ENCODE measurements at regions not wholly inside any gene's neighbourhood (a gene's known extent, or its start where the extent isn't known, plus 50 kb on each side); places are given as distances from the start of the nearest gene placed in this dataset.

- no peak for FAIRE-seq
- no peaks in the 10 kb centered on the region for H3K4me1 ChIP-seq (ENCODE audit: insufficient read depth, low read length)
- BruUV-seq (replicated peaks): no TSS peak
- no peak overlapping the region for H2AFZ ChIP-seq (ENCODE audit: low read length)
- ChIA-PET CTCF (ENCODE audit: low intra/inter-chr PET ratio, low total read pairs) (no interaction called here), POLR2A (no interaction called here)
- H3K27ac ChIP-seq (ENCODE audit: extremely low read length, insufficient read depth, low read length): no peak overlapping the region
- intact Hi-C loops (cut with micrococcal nuclease; ENCODE audit: unreplicated experiment) (no loop called here), in situ Hi-C loops (cut with HindIII; ENCODE audit: extremely low pct_ligation_motif_present, low pct_unique_long_range_greater_than_20kb) (loop anchor here (25.0 kb wide), 1 partner anchor 870 kb away; no protein-coding TSS in a partner anchor)
- H3K36me3 ChIP-seq (replicated peaks in 1 of 2; ENCODE audit: control insufficient read depth in 1 of 2, insufficient read depth in 2 of 2, low read length in 2 of 2): no peaks in the 10 kb centered on the region
- 79% methylated on average over 7 of the region's 7 CpGs for WGBS (ENCODE audit: low lambda C conversion rate)
- H3K79me2 ChIP-seq (ENCODE audit: insufficient read depth, low read length): no peaks in the 10 kb centered on the region
- peaks cover 0 to 9% of the 10 kb centered on the region in 2 experiments; a peak in 2 of 5 replicates for H3K27me3 ChIP-seq (ENCODE audit: control insufficient read depth in 1 of 2, insufficient read depth in 2 of 2, low read length in 2 of 2)
- H3K9me3 ChIP-seq (ENCODE audit: low read length): no peaks in the 10 kb centered on the region
- H3K4me2 ChIP-seq (ENCODE audit: low read depth, low read length): no peak overlapping the region
- no peak for TF ChIP-seq ZNF513 (CRISPR knock-in tag; conservative IDR thresholded peaks at IDR 0.05)
- no peak overlapping the region for H3K4me3 ChIP-seq (replicated peaks in 1 of 3; ENCODE audit: insufficient read depth in 1 of 3, low read depth in 2 of 3, low read length in 3 of 3)
- no peak for DNase-seq (ENCODE audit: low spot score)
- H4K20me1 ChIP-seq (ENCODE audit: insufficient read depth, low read length): no peaks in the 10 kb centered on the region
- no peak for ATAC-seq
- H3K9ac ChIP-seq (ENCODE audit: insufficient read depth, low read depth, low read length): no peak overlapping the region
These were observed 606.0 kb upstream of the SALL1 start for GRCh38 chr16:51757124-51757470.

GRCh38 chr16:51756447-51757123, 605.5 kb upstream of the SALL1 start:
- Histone ChIP-seq H3K4me3 (replicated peaks in 1 of 3; ENCODE audit: insufficient read depth in 1 of 3, low read depth in 2 of 3, low read length in 3 of 3) (no peak overlapping the region), H4K20me1 (ENCODE audit: insufficient read depth, low read length) (no peaks in the 10 kb centered on the region), H3K36me3 (replicated peaks in 1 of 2; ENCODE audit: control insufficient read depth in 1 of 2, insufficient read depth in 2 of 2, low read length in 2 of 2) (no peaks in the 10 kb centered on the region), H3K4me1 (ENCODE audit: insufficient read depth, low read length) (no peaks in the 10 kb centered on the region), H3K4me2 (ENCODE audit: low read depth, low read length) (no peak overlapping the region), H2AFZ (ENCODE audit: low read length) (no peak overlapping the region), H3K79me2 (ENCODE audit: insufficient read depth, low read length) (no peaks in the 10 kb centered on the region), H3K27ac (ENCODE audit: extremely low read length, insufficient read depth, low read length) (no peak overlapping the region), H3K27me3 (ENCODE audit: control insufficient read depth in 1 of 2, insufficient read depth in 2 of 2, low read length in 2 of 2) (peaks cover 0 to 10% of the 10 kb centered on the region in 2 experiments; a peak in 2 of 5 replicates), H3K9ac (ENCODE audit: insufficient read depth, low read depth, low read length) (no peak overlapping the region), H3K9me3 (ENCODE audit: low read length) (no peaks in the 10 kb centered on the region)
- ChIA-PET CTCF (ENCODE audit: low intra/inter-chr PET ratio, low total read pairs) (no interaction called here), POLR2A (no interaction called here)
- ATAC-seq (no peak), DNase-seq (ENCODE audit: low spot score) (no peak), FAIRE-seq (no peak)
- no TSS peak for BruUV-seq (replicated peaks)
- WGBS (ENCODE audit: low lambda C conversion rate): 43% methylated on average over 13 of the region's 14 CpGs
- in situ Hi-C loops (cut with HindIII; ENCODE audit: extremely low pct_ligation_motif_present, low pct_unique_long_range_greater_than_20kb): loop anchor here (25.0 kb wide), 1 partner anchor 869 kb away; no protein-coding TSS in a partner anchor
- TF ChIP-seq SIX4 (CRISPR knock-in tag; IDR thresholded peaks at IDR 0.05) (no peak), HHEX (CRISPR knock-in tag; IDR thresholded peaks at IDR 0.05) (no peak), RXRB (CRISPR knock-in tag; IDR thresholded peaks at IDR 0.05; ENCODE audit: borderline replicate concordance) (no peak), POLR2G (IDR thresholded peaks at IDR 0.05; ENCODE audit: low read depth, low read length) (no peak), FLYWCH1 (CRISPR knock-in tag; IDR thresholded peaks at IDR 0.05) (no peak), ZNF451 (CRISPR knock-in tag; IDR thresholded peaks at IDR 0.05) (no peak), ZNF10 (CRISPR knock-in tag; IDR thresholded peaks at IDR 0.05; ENCODE audit: borderline replicate concordance, low read depth) (no peak), EED (CRISPR knock-in tag; IDR thresholded peaks at IDR 0.05) (no peak), ZBTB20 (CRISPR knock-in tag; IDR thresholded peaks at IDR 0.05; ENCODE audit: borderline replicate concordance, low read depth) (no peak)
- intact Hi-C loops (cut with micrococcal nuclease; ENCODE audit: unreplicated experiment): no loop called here
